ENCODE measurements at regions not wholly inside any gene's neighbourhood (a gene's known extent, or its start where the extent isn't known, plus 50 kb on each side); places are given as distances from the start of the nearest gene placed in this dataset.

GRCh38 chr9:1581926-1582325 is 433.2 kb upstream of the SMARCA2 start:
- Histone ChIP-seq H3K4me2 (ENCODE audit: low read length) (no peak overlapping the region), H3K4me1 (ENCODE audit: insufficient read depth, low read length, severe bottlenecking) (no peaks in the 10 kb centered on the region), H3K9me3 (ENCODE audit: low read length) (no peaks in the 10 kb centered on the region), H3K9ac (ENCODE audit: low read length) (no peak overlapping the region), H3K36me3 (ENCODE audit: insufficient read depth, low read length) (no peaks in the 10 kb centered on the region), H3K27me3 (ENCODE audit: insufficient read depth, low read length) (no peaks in the 10 kb centered on the region), H3K4me3 (ENCODE audit: low read depth, low read length, poor library complexity, severe bottlenecking) (no peak overlapping the region), H4K20me1 (ENCODE audit: insufficient read depth, low read length) (no peaks in the 10 kb centered on the region), H3K9me2 (ENCODE audit: low read depth, low read length) (no peaks in the 10 kb centered on the region), H2AFZ (ENCODE audit: low read length) (no peak overlapping the region), H3F3A (ENCODE audit: insufficient read depth, low read length) (no peaks in the 10 kb centered on the region), H3K79me2 (ENCODE audit: insufficient read depth, low read length) (no peaks in the 10 kb centered on the region), H3K27ac (ENCODE audit: low read depth, low read length, poor library complexity, severe bottlenecking) (no peak overlapping the region)
- TF ChIP-seq CTCF (IDR thresholded peaks at IDR 0.05; ENCODE audit: low read length) (no peak), EZH2 (IDR thresholded peaks at IDR 0.05; ENCODE audit: borderline replicate concordance, low read length) (no peak)

- Histone ChIP-seq H3K4me2 (ENCODE audit: low read length) (no peak overlapping the region), H3K36me3 (ENCODE audit: insufficient read depth, low read length) (no peaks in the 10 kb centered on the region), H4K20me1 (ENCODE audit: insufficient read depth, low read length) (no peaks in the 10 kb centered on the region), H3F3A (ENCODE audit: insufficient read depth, low read length) (no peaks in the 10 kb centered on the region), H3K79me2 (ENCODE audit: insufficient read depth, low read length) (no peaks in the 10 kb centered on the region), H3K4me3 (ENCODE audit: low read depth, low read length, poor library complexity, severe bottlenecking) (no peak overlapping the region), H3K9ac (ENCODE audit: low read length) (no peak overlapping the region), H3K9me2 (ENCODE audit: low read depth, low read length) (no peaks in the 10 kb centered on the region; the same call in 1 of the 2 replicates), H3K27me3 (ENCODE audit: insufficient read depth, low read length) (no peaks in the 10 kb centered on the region), H3K9me3 (ENCODE audit: low read length) (no peaks in the 10 kb centered on the region), H3K4me1 (ENCODE audit: insufficient read depth, low read length, severe bottlenecking) (no peaks in the 10 kb centered on the region), H2AFZ (ENCODE audit: low read length) (no peak overlapping the region), H3K27ac (ENCODE audit: low read depth, low read length, poor library complexity, severe bottlenecking) (no peak overlapping the region)
- TF ChIP-seq CTCF (IDR thresholded peaks at IDR 0.05; ENCODE audit: low read length) (no peak), EZH2 (IDR thresholded peaks at IDR 0.05; ENCODE audit: borderline replicate concordance, low read length) (no peak)
Measured at GRCh38 chr9:1591310-1591709, 423.8 kb upstream of the SMARCA2 start.

- H3K79me2 ChIP-seq (ENCODE audit: insufficient read depth, low read length): no peaks in the 10 kb centered on the region
- no peaks in the 10 kb centered on the region for H3K4me1 ChIP-seq (ENCODE audit: insufficient read depth, low read length, severe bottlenecking)
- H3K27ac ChIP-seq (ENCODE audit: low read depth, low read length, poor library complexity, severe bottlenecking): no peak overlapping the region
- no peaks in the 10 kb centered on the region for H3K36me3 ChIP-seq (ENCODE audit: insufficient read depth, low read length)
- H3K4me2 ChIP-seq (ENCODE audit: low read length): no peak overlapping the region
- TF ChIP-seq CTCF (IDR thresholded peaks at IDR 0.05; ENCODE audit: low read length): no peak
- no peak for TF ChIP-seq EZH2 (IDR thresholded peaks at IDR 0.05; ENCODE audit: borderline replicate concordance, low read length)
- H3K4me3 ChIP-seq (ENCODE audit: low read depth, low read length, poor library complexity, severe bottlenecking): no peak overlapping the region
- H3K9me2 ChIP-seq (ENCODE audit: low read depth, low read length): no peaks in the 10 kb centered on the region
- H3K9me3 ChIP-seq (ENCODE audit: low read length): no peaks in the 10 kb centered on the region
- no peak overlapping the region for H3K9ac ChIP-seq (ENCODE audit: low read length)
- no peaks in the 10 kb centered on the region for H4K20me1 ChIP-seq (ENCODE audit: insufficient read depth, low read length)
- H3F3A ChIP-seq (ENCODE audit: insufficient read depth, low read length): no peaks in the 10 kb centered on the region
- H3K27me3 ChIP-seq (ENCODE audit: insufficient read depth, low read length): no peaks in the 10 kb centered on the region
- no peak overlapping the region for H2AFZ ChIP-seq (ENCODE audit: low read length)
Measured at GRCh38 chr9:1598270-1598669, 416.9 kb upstream of the SMARCA2 start.

Measured in OCI-LY1 (cell line).